ENCODE measurements at regions not wholly inside any gene's neighbourhood (a gene's known extent, or its start where the extent isn't known, plus 50 kb on each side); places are given as distances from the start of the nearest gene placed in this dataset.

DNA sequence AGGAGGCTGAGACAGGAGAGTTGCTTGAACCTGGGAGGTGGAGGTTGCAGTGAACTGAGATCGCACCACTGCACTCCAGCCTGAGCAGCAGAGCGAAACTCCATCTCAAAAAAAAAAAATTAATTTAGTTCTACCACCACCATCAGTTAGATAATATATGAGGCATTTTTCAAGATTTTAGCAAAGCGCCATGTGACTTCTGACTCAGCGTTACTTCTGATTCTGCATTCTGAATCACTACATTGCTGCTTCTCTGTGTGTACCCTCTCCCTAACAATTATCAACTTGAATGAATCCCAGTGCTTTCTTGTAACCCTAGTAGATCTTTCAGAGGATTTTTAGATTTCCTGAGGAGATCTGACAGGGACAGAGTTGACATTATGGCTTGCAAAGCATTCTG, 176.8 kb upstream of the SORCS1 start:
- no peaks in the 10 kb centered on the region for H3K27me3 Mint-ChIP-seq (ENCODE audit: unreplicated experiment)
- H3K36me3 Mint-ChIP-seq (ENCODE audit: low read depth, unreplicated experiment), result no peaks in the 10 kb centered on the region
- DNase-seq (ENCODE audit: low spot score), result no peak
- no peak for TF ChIP-seq CTCF (IDR thresholded peaks at IDR 0.05; ENCODE audit: unreplicated experiment)
- H3K9me3 Mint-ChIP-seq (ENCODE audit: unreplicated experiment), result no peaks in the 10 kb centered on the region
- H3K4me1 Mint-ChIP-seq (ENCODE audit: unreplicated experiment), result no peaks in the 10 kb centered on the region
- no peak overlapping the region for H3K27ac Mint-ChIP-seq (ENCODE audit: unreplicated experiment)
- no peak overlapping the region for H3K4me3 Mint-ChIP-seq (ENCODE audit: unreplicated experiment)

- Mint-ChIP-seq H3K27me3 (ENCODE audit: unreplicated experiment) (no peaks in the 10 kb centered on the region), H3K27ac (ENCODE audit: unreplicated experiment) (no peak overlapping the region), H3K4me3 (ENCODE audit: unreplicated experiment) (no peak overlapping the region), H3K4me1 (ENCODE audit: unreplicated experiment) (no peaks in the 10 kb centered on the region), H3K9me3 (ENCODE audit: unreplicated experiment) (no peaks in the 10 kb centered on the region), H3K36me3 (ENCODE audit: low read depth, unreplicated experiment) (no peaks in the 10 kb centered on the region)
- no peak for TF ChIP-seq CTCF (IDR thresholded peaks at IDR 0.05; ENCODE audit: unreplicated experiment)
- DNase-seq (ENCODE audit: low spot score), result no peak
Observed at GRCh38 chr10:107340326-107340725, 175.8 kb upstream of the SORCS1 start.

DNA sequence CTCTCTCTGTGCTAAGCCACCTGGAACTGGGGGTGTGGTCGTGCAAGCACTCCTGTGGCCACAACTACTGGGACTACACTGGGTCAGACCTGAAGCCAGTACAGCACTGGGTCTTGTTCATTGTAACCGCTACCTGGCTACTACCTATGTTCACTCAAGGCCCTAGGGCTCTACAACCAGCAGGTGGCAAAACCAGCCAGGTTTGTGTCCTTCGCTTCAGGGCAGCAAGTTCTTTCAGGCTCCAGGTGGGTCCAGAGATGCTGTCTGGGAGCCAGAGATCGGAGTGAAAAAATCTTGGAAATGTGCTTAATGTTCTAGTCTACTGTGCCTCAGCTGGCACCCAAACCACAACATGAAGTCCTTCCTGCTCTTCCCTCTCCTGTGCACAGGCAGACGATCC, 171.6 kb upstream of the SORCS1 start:
- no peaks in the 10 kb centered on the region for H3K36me3 Mint-ChIP-seq (ENCODE audit: low read depth, unreplicated experiment)
- H3K4me3 Mint-ChIP-seq (ENCODE audit: unreplicated experiment), result no peak overlapping the region
- H3K27ac Mint-ChIP-seq (ENCODE audit: unreplicated experiment), result no peak overlapping the region
- DNase-seq (ENCODE audit: low spot score), result no peak
- H3K9me3 Mint-ChIP-seq (ENCODE audit: unreplicated experiment), result no peaks in the 10 kb centered on the region
- no peak for TF ChIP-seq CTCF (IDR thresholded peaks at IDR 0.05; ENCODE audit: unreplicated experiment)
- no peaks in the 10 kb centered on the region for H3K27me3 Mint-ChIP-seq (ENCODE audit: unreplicated experiment)
- H3K4me1 Mint-ChIP-seq (ENCODE audit: unreplicated experiment), result no peaks in the 10 kb centered on the region

DNA sequence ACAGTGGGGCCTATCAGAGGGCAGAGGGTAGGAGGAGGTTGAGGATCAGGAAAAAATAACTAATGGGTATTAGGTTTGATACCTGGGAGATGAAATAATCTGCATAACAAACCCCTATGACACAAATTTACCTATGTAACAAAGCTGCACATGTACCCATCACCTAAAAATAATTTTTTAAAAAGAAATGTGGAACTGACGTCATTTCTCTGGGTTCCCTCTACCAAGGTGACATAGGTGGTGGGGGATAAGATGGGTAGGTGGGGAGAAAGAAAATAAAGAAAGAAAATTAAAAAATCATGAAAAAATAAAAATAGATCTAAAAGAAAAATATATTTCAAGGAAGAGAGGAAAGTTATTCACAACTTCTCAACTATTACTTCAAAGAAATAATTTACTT, 153.1 kb upstream of the SORCS1 start:
- Mint-ChIP-seq H3K4me1 (ENCODE audit: unreplicated experiment) (no peaks in the 10 kb centered on the region), H3K36me3 (ENCODE audit: low read depth, unreplicated experiment) (no peaks in the 10 kb centered on the region), H3K4me3 (ENCODE audit: unreplicated experiment) (no peak overlapping the region), H3K9me3 (ENCODE audit: unreplicated experiment) (no peaks in the 10 kb centered on the region), H3K27me3 (ENCODE audit: unreplicated experiment) (peaks cover 2% of the 10 kb centered on the region), H3K27ac (ENCODE audit: unreplicated experiment) (no peak overlapping the region)
- DNase-seq (ENCODE audit: low spot score), result no peak
- no peak for TF ChIP-seq CTCF (IDR thresholded peaks at IDR 0.05; ENCODE audit: unreplicated experiment)

DNA sequence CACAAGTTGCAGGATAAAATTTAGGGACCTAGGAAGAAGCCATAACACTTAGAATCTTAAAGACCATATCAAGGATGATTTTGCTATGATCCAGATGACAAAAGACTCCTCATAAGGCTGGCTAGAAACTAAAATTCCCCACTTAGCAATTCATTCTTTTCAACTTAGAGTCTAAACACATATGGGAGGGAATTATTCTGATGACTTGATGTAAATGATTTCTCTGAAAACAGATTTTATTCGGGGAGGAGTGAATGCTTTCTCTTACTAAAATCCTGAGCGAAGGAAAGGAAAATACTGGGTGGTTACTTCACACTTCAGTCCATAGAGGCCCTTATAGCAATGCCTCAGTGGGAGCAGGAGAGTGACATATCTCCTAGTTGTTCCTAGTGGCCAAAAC, 138.7 kb upstream of the SORCS1 start:
- Mint-ChIP-seq H3K4me1 (ENCODE audit: unreplicated experiment) (no peaks in the 10 kb centered on the region), H3K36me3 (ENCODE audit: low read depth, unreplicated experiment) (no peaks in the 10 kb centered on the region), H3K4me3 (ENCODE audit: unreplicated experiment) (no peak overlapping the region), H3K27ac (ENCODE audit: unreplicated experiment) (no peak overlapping the region), H3K27me3 (ENCODE audit: unreplicated experiment) (peaks cover 4% of the 10 kb centered on the region), H3K9me3 (ENCODE audit: unreplicated experiment) (no peaks in the 10 kb centered on the region)
- TF ChIP-seq CTCF (IDR thresholded peaks at IDR 0.05; ENCODE audit: unreplicated experiment), result no peak
- DNase-seq (ENCODE audit: low spot score), result no peak

All from endothelial cell (in vitro differentiated cells).